ENCODE measurements at regions not wholly inside any gene's neighbourhood (a gene's known extent, or its start where the extent isn't known, plus 50 kb on each side); places are given as distances from the start of the nearest gene placed in this dataset.
"Not testable (repeated sequence)": the region's sequence is repeated elsewhere in the genome, so short reads cannot be mapped to it uniquely, and the experiment has no call there.

DNA sequence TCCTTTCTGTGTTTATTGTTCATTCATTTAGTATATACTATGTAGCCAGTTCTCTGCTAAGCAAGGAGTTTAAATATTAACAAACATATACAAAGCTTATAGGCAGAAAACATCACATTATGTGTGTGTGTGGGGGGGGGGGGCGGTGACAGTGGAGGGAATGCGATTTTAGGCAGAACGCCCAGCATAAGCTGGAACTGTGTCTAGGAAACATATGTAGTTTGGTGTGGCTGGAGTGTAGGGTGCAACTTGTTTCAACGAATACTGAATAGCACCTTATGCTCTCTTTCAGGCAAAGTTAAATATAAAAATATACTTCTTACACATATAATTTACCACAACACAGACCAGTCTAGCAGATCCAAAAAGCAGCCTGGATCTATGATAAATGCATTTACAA, 980.6 kb downstream of the SLC6A15 start:
- TF ChIP-seq POLR2AphosphoS5 (IDR thresholded peaks at IDR 0.05) (no peak), POLR2A (IDR thresholded peaks at IDR 0.05) (no peak), EP300 (IDR thresholded peaks at IDR 0.05) (no peak)
- TF ChIP-seq, protein P1, sequence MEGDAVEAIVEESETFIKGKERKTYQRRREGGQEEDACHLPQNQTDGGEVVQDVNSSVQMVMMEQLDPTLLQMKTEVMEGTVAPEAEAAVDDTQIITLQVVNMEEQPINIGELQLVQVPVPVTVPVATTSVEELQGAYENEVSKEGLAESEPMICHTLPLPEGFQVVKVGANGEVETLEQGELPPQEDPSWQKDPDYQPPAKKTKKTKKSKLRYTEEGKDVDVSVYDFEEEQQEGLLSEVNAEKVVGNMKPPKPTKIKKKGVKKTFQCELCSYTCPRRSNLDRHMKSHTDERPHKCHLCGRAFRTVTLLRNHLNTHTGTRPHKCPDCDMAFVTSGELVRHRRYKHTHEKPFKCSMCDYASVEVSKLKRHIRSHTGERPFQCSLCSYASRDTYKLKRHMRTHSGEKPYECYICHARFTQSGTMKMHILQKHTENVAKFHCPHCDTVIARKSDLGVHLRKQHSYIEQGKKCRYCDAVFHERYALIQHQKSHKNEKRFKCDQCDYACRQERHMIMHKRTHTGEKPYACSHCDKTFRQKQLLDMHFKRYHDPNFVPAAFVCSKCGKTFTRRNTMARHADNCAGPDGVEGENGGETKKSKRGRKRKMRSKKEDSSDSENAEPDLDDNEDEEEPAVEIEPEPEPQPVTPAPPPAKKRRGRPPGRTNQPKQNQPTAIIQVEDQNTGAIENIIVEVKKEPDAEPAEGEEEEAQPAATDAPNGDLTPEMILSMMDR (IDR thresholded peaks at IDR 0.05) = no peak
- Histone ChIP-seq H3K4me3 (no peak overlapping the region), H3K4me1 (no peaks in the 10 kb centered on the region), H3K27ac (no peak overlapping the region), H3K27me3 (no peaks in the 10 kb centered on the region), H3K36me3 (no peaks in the 10 kb centered on the region), H3K9me3 (no peaks in the 10 kb centered on the region)
- DNase-seq (ENCODE audit: low spot score in 2 of 2) = no peak
- WGBS = 52% methylated on average over 4 of the region's 4 CpGs

DNA sequence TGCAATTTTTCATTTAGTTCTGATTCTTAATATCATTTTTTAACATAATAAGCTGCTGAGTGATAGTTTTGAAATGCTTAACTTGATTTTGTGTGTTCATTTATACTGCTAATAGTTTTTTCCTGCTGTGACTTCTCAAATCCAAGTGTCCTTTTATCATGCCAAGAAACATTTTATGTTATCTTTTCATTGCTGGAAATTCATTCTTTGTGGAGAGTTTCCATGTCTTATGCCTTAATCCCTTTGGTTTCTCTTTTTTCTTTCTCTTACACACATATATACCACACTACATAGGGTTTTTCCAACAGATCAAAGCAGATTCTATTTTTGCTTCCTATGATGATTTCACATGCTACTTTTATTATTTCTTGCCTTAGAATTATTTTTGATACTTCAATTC, 981.1 kb downstream of the SLC6A15 start:
- no peaks in the 10 kb centered on the region for H3K27me3 ChIP-seq
- no peaks in the 10 kb centered on the region for H3K4me1 ChIP-seq
- TF ChIP-seq POLR2A (IDR thresholded peaks at IDR 0.05) (no peak), POLR2AphosphoS5 (IDR thresholded peaks at IDR 0.05) (no peak), EP300 (IDR thresholded peaks at IDR 0.05) (no peak)
- TF ChIP-seq, protein P1 (IDR thresholded peaks at IDR 0.05) = no peak
- H3K36me3 ChIP-seq = no peaks in the 10 kb centered on the region
- no peaks in the 10 kb centered on the region for H3K9me3 ChIP-seq
- no peak for DNase-seq (ENCODE audit: low spot score in 2 of 2)
- no peak overlapping the region for H3K4me3 ChIP-seq
- H3K27ac ChIP-seq = no peak overlapping the region

DNA sequence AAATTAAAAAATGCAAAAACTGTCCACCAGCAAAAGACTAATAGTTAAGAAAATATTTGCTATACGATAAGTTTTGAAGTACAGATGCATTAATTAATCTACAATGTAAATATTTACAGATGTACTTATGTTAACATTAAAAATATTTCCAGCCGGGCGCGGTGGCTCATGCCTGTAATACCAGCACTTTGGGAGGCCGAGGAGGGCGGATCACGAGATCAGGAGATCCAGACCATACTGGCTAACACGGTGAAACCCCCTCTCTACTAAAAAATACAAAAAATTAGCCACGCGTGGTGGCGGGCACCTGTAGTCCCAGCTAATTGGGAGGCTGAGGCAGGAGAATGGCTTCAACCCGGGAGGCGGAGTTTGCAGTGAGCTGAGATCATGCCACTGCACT, 982.8 kb downstream of the SLC6A15 start:
- H3K27me3 ChIP-seq; H3K36me3 ChIP-seq; DNase-seq (ENCODE audit: low spot score in 2 of 2); H3K4me1 ChIP-seq; H3K4me3 ChIP-seq; H3K9me3 ChIP-seq; H3K27ac ChIP-seq: not testable (repeated sequence)
- WGBS = 93% methylated on average over 13 of the region's 13 CpGs

DNA sequence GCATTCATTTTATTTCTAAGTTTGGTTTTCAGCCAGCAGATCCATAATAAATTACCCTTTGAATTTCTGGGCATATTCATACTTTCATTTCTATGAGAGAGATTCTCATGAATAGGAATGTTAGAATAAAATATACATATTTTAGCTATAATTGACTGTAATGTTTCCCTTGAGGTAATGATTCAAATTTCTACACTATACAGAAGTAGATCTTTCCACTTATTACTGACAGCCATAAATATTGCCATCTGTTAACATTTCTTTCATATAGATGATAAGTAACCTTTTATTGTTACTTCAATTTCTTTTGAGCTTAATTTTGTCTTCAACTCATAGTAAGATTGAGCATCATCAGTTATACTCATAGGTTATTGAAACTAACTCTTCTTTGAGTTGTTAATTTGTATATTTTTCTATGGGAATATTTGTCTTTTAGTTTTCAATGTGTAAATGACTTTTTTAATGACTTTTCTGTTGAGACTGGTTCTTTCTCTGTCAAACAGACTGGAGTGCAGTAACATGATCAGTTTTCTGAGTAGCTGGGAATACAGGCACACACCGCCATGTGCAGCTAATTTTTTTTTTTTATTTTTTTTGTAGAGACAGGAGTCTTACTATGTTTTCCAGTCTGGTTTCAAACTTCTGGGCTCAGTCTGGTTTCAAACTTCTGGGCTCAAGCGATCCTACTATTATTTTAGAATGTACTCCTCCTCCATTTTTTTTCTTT, 991.6 kb downstream of the SLC6A15 start:
- no peak overlapping the region for H3K27ac ChIP-seq
- no peaks in the 10 kb centered on the region for H3K27me3 ChIP-seq
- WGBS = 92% methylated on average over 2 of the region's 2 CpGs
- H3K4me1 ChIP-seq = no peaks in the 10 kb centered on the region
- no peak for TF ChIP-seq POLR2AphosphoS5 (IDR thresholded peaks at IDR 0.05)
- no peak for TF ChIP-seq POLR2A (IDR thresholded peaks at IDR 0.05)
- TF ChIP-seq EP300 (IDR thresholded peaks at IDR 0.05) = no peak
- TF ChIP-seq, protein P1 (IDR thresholded peaks at IDR 0.05) = no peak
- no peak overlapping the region for H3K4me3 ChIP-seq
- no peaks in the 10 kb centered on the region for H3K36me3 ChIP-seq
- H3K9me3 ChIP-seq = no peaks in the 10 kb centered on the region
- DNase-seq (ENCODE audit: low spot score in 2 of 2) = no peak

DNA sequence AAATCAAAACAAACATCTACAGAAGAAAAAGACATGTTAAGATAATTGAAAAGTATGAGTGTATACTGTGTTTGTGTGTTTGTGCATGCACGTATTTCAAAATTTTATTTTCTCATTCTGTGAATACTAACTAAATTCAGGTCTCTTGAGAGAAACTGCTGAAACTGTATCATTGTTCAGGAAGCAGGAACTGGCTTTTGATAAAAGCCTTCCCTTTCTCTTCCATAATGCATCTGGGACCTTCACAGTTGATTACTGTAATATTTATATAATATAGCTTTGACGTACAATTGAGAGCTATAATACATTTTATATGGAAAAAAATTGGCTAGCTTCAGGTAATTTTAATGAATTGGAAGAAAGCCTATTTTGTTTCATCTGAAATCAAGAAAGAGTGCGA, 993.5 kb downstream of the SLC6A15 start:
- no peaks in the 10 kb centered on the region for H3K9me3 ChIP-seq
- H3K27me3 ChIP-seq = no peaks in the 10 kb centered on the region
- DNase-seq (ENCODE audit: low spot score in 2 of 2) = no peak
- no peak overlapping the region for H3K27ac ChIP-seq
- TF ChIP-seq EP300 (IDR thresholded peaks at IDR 0.05) = no peak
- TF ChIP-seq, protein P1 (IDR thresholded peaks at IDR 0.05) = no peak
- TF ChIP-seq POLR2AphosphoS5 (IDR thresholded peaks at IDR 0.05) = no peak
- TF ChIP-seq POLR2A (IDR thresholded peaks at IDR 0.05) = no peak
- H3K4me3 ChIP-seq = no peak overlapping the region
- WGBS = 67% methylated on average over 3 of the region's 3 CpGs
- H3K36me3 ChIP-seq = no peaks in the 10 kb centered on the region
- no peaks in the 10 kb centered on the region for H3K4me1 ChIP-seq

DNA sequence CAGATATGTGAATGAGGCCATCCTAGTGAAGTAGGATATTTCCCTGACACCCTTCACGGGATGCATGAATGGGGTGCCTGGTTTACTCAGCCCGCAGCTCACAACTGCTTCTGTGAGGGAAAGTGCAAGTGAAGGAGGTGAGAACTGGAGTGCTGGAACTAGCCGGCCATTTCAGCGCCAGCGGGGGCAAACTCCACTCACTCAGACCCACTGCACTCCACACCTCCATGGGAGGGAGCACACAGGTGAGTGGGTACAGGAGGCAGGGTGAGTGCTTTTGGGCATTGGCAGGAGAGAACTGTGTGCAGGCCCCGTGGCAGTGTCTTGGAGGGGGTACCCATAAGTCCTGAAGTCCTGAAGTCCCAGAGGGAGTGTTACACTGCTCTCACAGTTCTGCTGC, 1008.4 kb downstream of the SLC6A15 start:
- no peak overlapping the region for H3K4me3 ChIP-seq
- H3K36me3 ChIP-seq = no peaks in the 10 kb centered on the region
- no peak for DNase-seq (ENCODE audit: low spot score in 2 of 2)
- no peak overlapping the region for H3K27ac ChIP-seq
- no peaks in the 10 kb centered on the region for H3K27me3 ChIP-seq
- H3K9me3 ChIP-seq = no peaks in the 10 kb centered on the region
- no peaks in the 10 kb centered on the region for H3K4me1 ChIP-seq
- TF ChIP-seq, protein P1 (IDR thresholded peaks at IDR 0.05) = no peak
- TF ChIP-seq POLR2AphosphoS5 (IDR thresholded peaks at IDR 0.05) (no peak), EP300 (IDR thresholded peaks at IDR 0.05) (no peak), POLR2A (IDR thresholded peaks at IDR 0.05) (no peak)
- 75% methylated on average over 6 of the region's 6 CpGs for WGBS
